DOHH2 (cell line): ENCODE measurements at regions not wholly inside any gene's neighbourhood (a gene's known extent, or its start where the extent isn't known, plus 50 kb on each side); places are given as distances from the start of the nearest gene placed in this dataset.

Experiments used
- H3F3A ChIP-seq: fragments of 200-600 bp; sonication (generic), shearing (Covaris generic); 2 replicates; pipeline ENCODE4 v1.6.0; 2016; ENCODE audit warnings: antibody characterized with exemption, mild to moderate bottlenecking; ENCODE audit not compliant: control insufficient read depth, insufficient read depth
- H3K27ac ChIP-seq: fragments of 200-600 bp; sonication (generic); 2 replicates; pipeline ENCODE4 v1.5.1; 2014; ENCODE audit warnings: low read depth, mild to moderate bottlenecking, low read length, moderate library complexity
- H3K27me3 ChIP-seq: fragments of 200-600 bp; sonication (generic); 2 replicates; pipeline ENCODE4 v1.6.1; 2014; ENCODE audit warnings: mild to moderate bottlenecking, low read length, mixed read lengths; ENCODE audit not compliant: control insufficient read depth
- H3K36me3 ChIP-seq: fragments of 200-600 bp; sonication (generic); 2 replicates; pipeline ENCODE4 v1.6.1; 2014; ENCODE audit warnings: mild to moderate bottlenecking, low read length, moderate library complexity, mixed read lengths; ENCODE audit not compliant: control insufficient read depth
- H3K4me1 ChIP-seq: fragments of 200-600 bp; sonication (generic); 2 replicates; pipeline ENCODE4 v1.6.1; 2014; ENCODE audit warnings: mild to moderate bottlenecking, low read length, mixed read lengths; ENCODE audit not compliant: control insufficient read depth
- H3K4me2 ChIP-seq: fragments of 200-600 bp; sonication (generic); 2 replicates; pipeline ENCODE4 v1.6.0; 2014; ENCODE audit warnings: mild to moderate bottlenecking, low read length, moderate library complexity
- H3K4me3 ChIP-seq: fragments of 200-600 bp; sonication (generic); 2 replicates; pipeline ENCODE4 v1.5.1; 2014; ENCODE audit warnings: mild to moderate bottlenecking, low read length, mixed read lengths
- H3K79me2 ChIP-seq: fragments of 200-600 bp; sonication (generic); 2 replicates; pipeline ENCODE4 v1.6.1; 2014; ENCODE audit warnings: mild to moderate bottlenecking, low read length, mixed read lengths; ENCODE audit not compliant: control insufficient read depth
- H3K9me2 ChIP-seq: fragments of 200-600 bp; sonication (generic); replicated peaks from 2 replicates; pipeline ENCODE4 v1.6.1; 2014; ENCODE audit warnings: mild to moderate bottlenecking, low read length, mixed read lengths; ENCODE audit not compliant: control insufficient read depth
- H3K9me3 ChIP-seq: fragments of 200-600 bp; sonication (generic); 2 replicates; pipeline ENCODE4 v1.6.1; 2014; ENCODE audit warnings: antibody characterized with exemption, low read length, mixed read lengths; ENCODE audit not compliant: control insufficient read depth, insufficient read depth
- H4K20me1 ChIP-seq: fragments of 200-600 bp; sonication (generic); 2 replicates; pipeline ENCODE4 v1.6.0; 2014; ENCODE audit warnings: low read depth, mild to moderate bottlenecking, antibody characterized with exemption, low read length, moderate library complexity; ENCODE audit not compliant: control insufficient read depth, insufficient read depth
- CTCF ChIP-seq: fragments of 200-600 bp; sonication (generic); IDR thresholded peaks from one replicate; pipeline ENCODE4 v1.5.1; 2014; ENCODE audit warnings: antibody characterized with exemption, mild to moderate bottlenecking, low read depth, low read length; ENCODE audit not compliant: poor library complexity, severe bottlenecking
- EZH2phosphoT487 ChIP-seq: fragments of 200-600 bp; sonication (generic); IDR thresholded peaks from 2 replicates; pipeline ENCODE4 v1.6.1; 2017; ENCODE audit warnings: borderline replicate concordance, mild to moderate bottlenecking, antibody characterized with exemption, low read length, moderate library complexity, mixed read lengths

- no peak for TF ChIP-seq EZH2phosphoT487
- no peak for TF ChIP-seq CTCF
- Histone ChIP-seq H3K27me3 (no peaks in the 10 kb centered on the region), H3K4me3 (no peak overlapping the region), H3K9me3 (no peaks in the 10 kb centered on the region), H3K4me1 (no peaks in the 10 kb centered on the region), H4K20me1 (no peaks in the 10 kb centered on the region), H3K9me2 (no peaks in the 10 kb centered on the region), H3K4me2 (no peak overlapping the region), H3K36me3 (no peaks in the 10 kb centered on the region), H3F3A (no peaks in the 10 kb centered on the region), H3K27ac (no peak overlapping the region), H3K79me2 (no peaks in the 10 kb centered on the region)
Observed at GRCh38 chr7:34365011-34365410, 293.0 kb upstream of the NPSR1 start.

- no peaks in the 10 kb centered on the region for H3K79me2 ChIP-seq
- no peaks in the 10 kb centered on the region for H3F3A ChIP-seq
- H3K9me3 ChIP-seq = no peaks in the 10 kb centered on the region
- TF ChIP-seq EZH2phosphoT487 = no peak
- no peak for TF ChIP-seq CTCF
- H3K27me3 ChIP-seq = no peaks in the 10 kb centered on the region
- H3K9me2 ChIP-seq = no peaks in the 10 kb centered on the region
- H3K4me3 ChIP-seq = no peak overlapping the region
- no peaks in the 10 kb centered on the region for H4K20me1 ChIP-seq
- H3K27ac ChIP-seq = no peak overlapping the region
- H3K4me2 ChIP-seq = no peak overlapping the region
- H3K4me1 ChIP-seq = no peaks in the 10 kb centered on the region
- no peaks in the 10 kb centered on the region for H3K36me3 ChIP-seq
Observed at GRCh38 chr7:34365611-34366010, 292.4 kb upstream of the NPSR1 start.

- no peaks in the 10 kb centered on the region for H3K9me2 ChIP-seq
- H3F3A ChIP-seq = no peaks in the 10 kb centered on the region
- H3K4me2 ChIP-seq = no peak overlapping the region
- H3K9me3 ChIP-seq = no peaks in the 10 kb centered on the region
- H3K4me3 ChIP-seq = no peak overlapping the region
- H3K4me1 ChIP-seq = no peaks in the 10 kb centered on the region
- H3K27ac ChIP-seq = no peak overlapping the region
- no peaks in the 10 kb centered on the region for H4K20me1 ChIP-seq
- no peak for TF ChIP-seq EZH2phosphoT487
- no peak for TF ChIP-seq CTCF
- H3K36me3 ChIP-seq = no peaks in the 10 kb centered on the region
- H3K79me2 ChIP-seq = no peaks in the 10 kb centered on the region
- H3K27me3 ChIP-seq = no peaks in the 10 kb centered on the region
Observed at GRCh38 chr7:34371922-34372321, 286.1 kb upstream of the NPSR1 start.

- TF ChIP-seq CTCF (no peak), EZH2phosphoT487 (no peak)
- Histone ChIP-seq H3K4me3 (no peak overlapping the region), H3K4me2 (no peak overlapping the region), H3K4me1 (no peaks in the 10 kb centered on the region), H3K79me2 (no peaks in the 10 kb centered on the region), H3K9me3 (no peaks in the 10 kb centered on the region), H4K20me1 (no peaks in the 10 kb centered on the region), H3K27me3 (no peaks in the 10 kb centered on the region), H3K36me3 (no peaks in the 10 kb centered on the region), H3K27ac (no peak overlapping the region), H3K9me2 (no peaks in the 10 kb centered on the region), H3F3A (no peaks in the 10 kb centered on the region)
Observed at GRCh38 chr7:34373940-34374339, 284.1 kb upstream of the NPSR1 start.
